NCI-H2107 treated with DMSO at 0.1 percent for 48 hours (cell line): ENCODE measurements at regions not wholly inside any gene's neighbourhood (a gene's known extent, or its start where the extent isn't known, plus 50 kb on each side); places are given as distances from the start of the nearest gene placed in this dataset.
"Not testable (repeated sequence)": the region's sequence is repeated elsewhere in the genome, so short reads cannot be mapped to it uniquely, and the experiment has no call there.

ENCODE experiments used
- DNase-seq: peaks from one replicate; lab custom pipeline; 2025; ENCODE audit not compliant: unreplicated experiment; lab: John Stamatoyannopoulos, UW

GRCh38 chr1:185681034-185681633 is 53.1 kb upstream of the HMCN1 start:
- peak; percentile 75 for DNase-seq

- no peak for DNase-seq
Observed at GRCh38 chr1:185680453-185680852, 53.7 kb upstream of the HMCN1 start.

DNA sequence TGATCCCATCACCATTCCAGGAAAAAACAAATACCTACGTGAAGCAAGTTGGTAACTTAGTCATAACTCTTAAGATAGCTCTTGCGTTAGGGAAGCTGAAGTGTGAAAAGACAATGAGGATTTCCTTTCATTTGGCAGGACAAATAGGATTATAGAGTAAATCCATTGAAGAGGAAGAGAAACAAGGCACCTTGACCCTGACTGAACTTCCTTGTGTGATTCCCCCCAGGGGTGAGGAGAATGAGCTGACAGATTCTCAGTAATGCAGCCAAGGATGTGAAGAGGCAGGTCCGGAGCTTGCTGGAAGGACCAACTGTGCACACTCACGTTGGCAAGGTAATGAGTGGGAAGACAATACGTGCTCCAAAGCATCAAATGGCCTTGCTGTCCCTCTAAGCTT is 55.0 kb upstream of the HMCN1 start:
- no peak for DNase-seq

DNA sequence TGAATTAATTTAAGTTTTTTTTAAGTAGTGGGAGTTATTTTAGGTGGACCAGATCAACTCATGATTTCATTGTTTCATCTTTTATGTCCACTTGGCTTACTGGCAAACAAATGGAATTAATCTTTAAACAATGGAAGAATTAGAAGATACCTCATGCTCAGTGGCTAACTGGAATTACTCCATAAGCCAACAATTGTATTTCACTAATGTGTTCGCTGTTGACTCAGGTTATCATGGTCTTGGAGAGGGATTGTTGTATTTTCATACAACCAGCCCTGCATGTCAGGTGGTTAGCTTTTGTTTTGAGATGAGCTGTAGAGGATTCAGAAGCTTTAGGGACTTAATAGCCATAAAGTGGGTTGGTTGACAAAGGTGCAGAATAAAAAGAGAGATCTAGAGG is 57.2 kb upstream of the HMCN1 start:
- DNase-seq = no peak

- no peak for DNase-seq
Observed at GRCh38 chr1:185674201-185674600, 60.0 kb upstream of the HMCN1 start.

DNA sequence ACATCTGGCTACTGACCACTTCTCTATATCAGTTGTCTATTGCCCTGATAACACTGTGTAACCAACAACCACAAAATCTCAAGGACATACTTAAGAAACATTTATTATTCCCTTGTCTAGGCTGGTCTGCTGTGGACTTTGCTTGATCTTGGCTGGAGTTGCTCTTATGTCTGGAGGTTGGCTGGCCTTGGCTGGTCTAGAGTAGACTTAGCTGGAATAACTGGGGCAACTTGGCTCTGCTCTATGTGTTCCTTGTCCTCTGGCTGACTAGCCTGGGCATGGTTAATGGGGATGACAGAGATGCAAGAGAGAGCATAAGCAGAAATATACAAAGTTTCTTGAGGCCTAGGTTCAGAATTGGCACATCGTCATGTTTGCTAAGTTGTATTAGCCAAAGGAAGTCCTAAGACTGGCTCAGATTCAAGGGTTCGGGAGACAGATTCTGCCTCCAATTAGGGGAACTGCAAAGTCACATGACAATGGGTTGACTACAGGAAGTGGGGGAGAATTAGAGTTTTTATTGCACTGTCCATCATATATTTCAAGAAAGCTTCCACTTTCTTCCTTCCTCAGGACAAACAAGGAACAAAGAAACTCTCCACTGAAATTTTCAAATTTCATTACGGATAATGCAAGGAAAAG is 61.4 kb upstream of the HMCN1 start:
- DNase-seq = no peak

GRCh38 chr1:185670187-185670627 is 64.0 kb upstream of the HMCN1 start:
- peak; percentile 55 for DNase-seq

DNA sequence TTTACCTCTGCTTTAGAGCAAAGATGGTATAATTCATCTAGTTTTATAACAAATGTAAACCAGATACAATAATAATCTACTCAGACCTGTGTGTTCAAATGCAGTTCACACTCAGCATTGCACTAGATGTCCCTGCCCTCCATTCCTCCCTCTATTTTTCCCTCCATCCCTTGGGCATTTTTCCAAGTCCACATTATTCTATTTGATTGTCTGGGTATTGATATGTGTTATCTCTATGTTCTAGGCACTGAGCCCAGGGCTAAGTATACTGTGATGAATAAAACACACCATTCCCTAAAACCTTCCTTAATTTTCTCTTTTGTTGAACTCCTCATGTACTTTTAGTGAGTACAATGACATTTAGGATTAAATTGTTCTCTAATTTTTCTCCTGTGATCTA is 66.2 kb upstream of the HMCN1 start:
- no peak for DNase-seq

GRCh38 chr1:185666582-185666981 is 67.6 kb upstream of the HMCN1 start:
- no peak for DNase-seq

GRCh38 chr1:185663771-185664296 is 70.4 kb upstream of the HMCN1 start:
- DNase-seq = no peak

- DNase-seq = no peak
Observed at GRCh38 chr1:185663332-185663731, 70.9 kb upstream of the HMCN1 start.

GRCh38 chr1:185661971-185662370 is 72.2 kb upstream of the HMCN1 start:
- DNase-seq = no peak

DNA sequence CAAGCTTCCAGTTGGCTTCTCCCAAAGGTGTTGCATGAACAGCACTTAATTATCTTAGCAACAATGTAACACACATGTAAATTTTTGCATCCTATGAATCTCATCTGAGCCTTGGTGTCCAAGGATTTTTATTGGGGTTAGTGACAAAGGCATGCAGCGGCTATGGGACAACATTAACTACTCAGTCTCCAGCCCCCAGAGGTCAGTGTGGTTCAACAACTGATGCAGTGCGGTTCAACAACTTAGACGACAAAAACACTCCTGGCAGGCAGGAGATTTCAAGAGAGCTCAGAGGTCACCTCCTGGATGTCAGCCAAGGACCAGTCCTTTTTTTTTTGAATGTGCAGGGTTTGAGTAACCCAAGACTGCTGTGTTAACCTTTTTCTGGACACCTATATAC is 77.5 kb upstream of the HMCN1 start:
- DNase-seq = no peak

GRCh38 chr1:185654952-185655314 is 79.3 kb upstream of the HMCN1 start:
- no peak for DNase-seq

DNA sequence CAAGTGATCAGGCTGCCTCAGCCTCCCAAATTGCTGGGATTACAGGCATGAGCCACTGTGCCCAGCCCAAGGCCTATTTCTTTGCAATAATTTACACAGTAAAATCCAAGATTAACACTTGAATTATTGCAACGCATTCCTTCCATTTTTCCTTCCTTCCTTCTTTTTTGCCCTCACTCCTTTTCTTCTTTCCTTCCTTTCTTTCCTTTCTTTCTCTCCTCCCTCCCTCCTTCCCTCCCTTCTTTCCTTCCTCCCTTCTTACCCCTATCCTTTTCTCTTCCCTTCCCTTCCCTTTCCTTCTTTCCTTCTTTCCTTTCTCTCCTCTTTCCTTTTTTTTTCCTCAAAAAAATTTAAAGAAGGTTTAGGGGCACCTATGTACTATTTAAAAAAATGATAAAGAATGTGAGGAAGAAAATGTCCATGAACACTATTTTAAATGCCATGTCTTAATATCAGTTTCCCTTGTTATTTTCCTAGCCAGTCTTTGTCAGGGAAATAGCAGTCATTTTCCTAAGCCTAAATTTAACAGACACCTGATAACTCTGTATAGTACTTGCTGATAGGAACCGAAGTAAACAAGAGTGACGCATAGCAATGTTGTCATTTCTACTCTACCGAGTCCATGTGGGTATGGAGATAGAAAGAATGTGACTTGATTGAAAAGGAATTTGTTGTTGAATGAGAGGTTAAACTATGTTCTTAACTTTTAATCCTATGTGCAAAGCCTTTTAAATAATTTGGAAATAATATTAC is 79.8 kb upstream of the HMCN1 start:
- no peak for DNase-seq

DNA sequence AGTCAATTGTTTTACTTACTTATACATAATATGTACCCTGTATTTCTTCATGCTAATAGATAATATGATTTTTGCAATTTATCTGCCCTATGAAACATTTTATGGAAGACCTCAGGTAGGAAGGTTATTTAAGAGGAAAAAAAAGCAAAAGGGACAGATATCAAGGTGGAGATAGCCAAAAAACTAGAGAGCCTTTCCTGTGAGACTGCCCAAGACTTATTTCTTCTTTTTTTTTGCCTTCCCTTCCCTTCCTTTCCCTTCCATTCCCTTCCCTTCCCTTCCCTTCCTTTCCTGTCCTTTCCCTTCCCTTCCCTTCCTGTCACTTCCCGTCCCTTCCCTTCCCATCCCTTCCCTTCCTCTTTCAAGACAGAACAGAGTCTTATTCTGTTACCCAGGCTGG is 80.6 kb upstream of the HMCN1 start:
- DNase-seq = no peak

GRCh38 chr1:185652348-185652747 is 81.8 kb upstream of the HMCN1 start:
- DNase-seq = no peak

DNA sequence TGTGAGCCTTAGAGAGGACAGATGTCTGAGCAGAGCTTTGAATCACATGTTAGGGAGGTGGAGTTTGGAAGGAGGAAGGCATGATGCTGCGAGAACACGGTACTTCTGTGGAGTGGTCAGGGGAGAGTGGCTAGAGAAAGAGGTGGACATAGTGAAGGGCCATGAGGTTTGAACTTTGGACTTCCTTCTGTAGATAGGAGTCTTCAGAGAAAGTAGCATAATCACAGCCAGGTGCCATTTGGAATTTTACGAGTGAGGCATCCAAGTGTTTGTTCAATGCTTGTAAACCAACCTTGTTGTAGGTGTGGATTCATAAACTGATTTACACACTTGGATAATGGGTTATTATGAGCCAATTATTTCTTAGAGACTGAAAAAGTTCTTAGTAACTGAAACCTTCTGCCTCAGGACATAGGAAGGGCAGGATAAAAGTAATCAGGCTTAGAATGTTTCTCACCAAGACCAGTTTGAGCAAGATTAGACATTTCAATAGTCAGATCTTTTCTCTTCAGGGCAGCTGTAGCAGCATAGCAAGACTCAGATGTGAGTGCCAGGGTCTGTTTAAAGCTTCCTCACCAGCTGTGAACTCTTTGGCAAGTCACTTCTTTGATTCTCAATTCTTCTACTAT is 83.5 kb upstream of the HMCN1 start:
- no peak for DNase-seq

DNA sequence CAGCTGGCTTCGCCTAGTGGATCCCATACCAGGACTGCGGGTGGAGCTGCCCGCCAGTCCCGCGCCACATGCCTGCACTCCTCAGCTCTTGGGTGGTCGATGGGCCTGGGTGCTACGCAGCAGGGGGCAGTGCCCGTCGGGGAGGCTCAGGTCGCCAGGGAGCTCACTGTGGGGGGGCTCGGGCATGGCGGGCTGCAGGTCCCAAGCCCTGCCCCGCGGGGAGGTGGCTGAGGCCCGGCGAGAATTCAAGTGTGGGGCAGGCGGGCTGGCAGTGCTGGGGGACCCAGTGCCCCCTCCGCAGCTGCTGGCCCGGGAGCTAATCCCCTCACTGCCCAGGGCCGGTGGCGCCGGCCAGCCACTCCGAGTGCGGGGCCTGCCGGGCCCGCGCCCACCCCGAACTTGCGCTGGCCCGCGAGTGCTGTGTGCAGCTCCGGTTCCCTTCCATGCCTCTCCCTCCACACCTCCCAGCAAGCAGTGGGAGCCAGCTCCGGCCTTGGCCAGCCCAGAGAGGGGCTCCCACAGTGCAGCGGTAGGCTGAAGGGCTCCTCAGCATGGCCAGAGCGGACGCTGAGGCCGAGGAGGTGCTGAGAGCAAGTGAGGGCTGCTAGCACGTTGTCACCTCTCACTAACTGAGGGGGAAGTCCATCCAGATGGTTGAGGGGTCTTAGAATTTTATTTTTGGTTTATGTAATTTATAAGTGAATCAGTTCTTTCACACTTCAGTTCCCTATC is 85.2 kb upstream of the HMCN1 start:
- DNase-seq = no peak

- not testable (repeated sequence) for DNase-seq
Observed at GRCh38 chr1:185647597-185648267, 86.5 kb upstream of the HMCN1 start.
